Hepatic stellate cell (primary cell): ENCODE measurements at regions not wholly inside any gene's neighbourhood (a gene's known extent, or its start where the extent isn't known, plus 50 kb on each side); places are given as distances from the start of the nearest gene placed in this dataset.

Experiments used
- DNase-seq: peaks from one replicate; pipeline ENCODE4 v3.0.0; 2011; ENCODE audit warnings: low spot score

DNA sequence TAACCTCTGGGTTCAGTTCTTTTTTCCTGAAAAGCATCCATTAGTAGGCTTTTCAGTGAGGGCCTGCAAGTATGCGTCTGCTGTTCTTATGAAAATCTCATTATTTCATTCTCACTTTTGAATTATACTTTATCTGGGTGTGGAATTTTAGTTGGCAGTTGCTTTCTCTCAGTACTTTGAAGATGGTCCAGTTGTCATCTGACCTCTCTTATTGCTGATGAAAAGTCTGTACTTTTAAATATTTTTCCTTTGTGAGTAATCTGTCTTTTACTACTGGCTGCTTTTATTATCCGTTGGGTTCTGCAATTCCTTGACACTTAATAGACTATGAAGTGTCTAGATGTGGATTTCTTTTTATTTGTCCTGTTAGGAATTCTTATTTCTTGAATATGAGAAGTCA lies 307.8 kb downstream of the CYP26B1 start:
- DNase-seq = no peak

DNA sequence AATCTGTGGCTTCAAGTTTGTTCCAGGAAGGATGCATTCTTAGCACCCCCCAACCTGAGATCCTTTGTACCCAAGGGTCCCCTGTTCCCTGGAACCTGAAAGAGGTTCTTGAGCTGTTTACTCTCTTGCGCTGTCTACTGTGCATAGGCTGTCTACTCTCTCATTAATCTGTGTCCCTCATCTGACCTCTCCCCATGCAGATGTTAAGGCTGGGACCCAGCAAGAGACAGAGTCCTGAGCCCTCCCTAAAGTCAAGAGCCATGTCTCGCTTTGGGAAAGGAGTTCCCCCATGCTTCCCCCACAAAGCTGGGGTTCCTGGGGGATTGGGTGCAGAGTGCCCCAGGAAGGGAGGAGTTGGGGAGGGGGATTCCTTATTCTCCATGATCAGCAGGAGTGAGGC lies 312.9 kb downstream of the CYP26B1 start:
- no peak for DNase-seq

DNA sequence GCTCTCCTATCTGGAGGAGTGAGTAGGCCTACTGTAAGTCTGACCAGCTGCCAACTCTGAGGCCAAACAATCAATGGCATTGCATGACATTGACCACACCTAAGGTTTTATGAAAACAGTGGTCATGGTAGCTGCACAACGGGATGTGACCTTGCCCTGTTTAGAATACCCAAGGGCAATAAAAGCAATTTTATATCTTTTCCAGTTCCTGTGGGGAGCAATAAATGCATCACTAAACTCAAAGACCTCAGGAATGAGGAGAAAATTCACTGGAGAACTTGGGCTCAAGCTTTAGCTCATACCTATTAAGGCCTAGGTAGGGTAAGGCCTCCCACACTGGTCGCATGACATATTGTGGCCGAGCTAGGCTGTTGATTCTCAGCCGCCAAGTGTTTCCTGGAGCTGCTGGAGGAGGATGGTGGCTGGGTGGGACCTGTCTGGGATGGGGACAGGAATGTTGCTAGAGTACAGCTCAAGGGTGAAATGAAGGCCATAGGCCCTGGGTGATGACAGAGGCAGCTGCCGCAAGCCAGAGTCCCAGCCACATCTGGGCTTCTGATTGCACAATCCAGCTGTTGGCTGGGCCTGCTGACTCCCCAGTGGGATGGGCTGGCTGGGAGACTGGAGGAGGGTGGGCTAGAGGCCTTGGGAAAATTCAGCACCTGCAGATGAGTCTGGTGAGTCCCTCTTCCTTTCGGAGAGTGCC lies 313.7 kb downstream of the CYP26B1 start:
- DNase-seq = no peak

DNA sequence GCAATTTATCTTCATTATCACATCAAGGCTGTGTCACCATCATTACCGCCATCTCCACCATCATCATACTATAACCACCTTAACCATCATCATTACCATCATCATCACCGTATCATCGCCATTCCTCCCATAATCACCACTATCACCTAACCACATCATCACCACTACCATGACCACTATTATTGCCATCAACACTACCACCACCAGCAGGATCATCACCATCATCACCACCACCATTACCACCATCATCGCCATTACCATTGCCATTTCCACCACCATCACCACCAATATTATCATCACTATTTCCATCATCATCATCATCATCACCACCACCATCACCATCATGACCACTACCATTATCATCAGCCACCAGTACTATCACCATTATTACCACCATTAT lies 314.4 kb downstream of the CYP26B1 start:
- DNase-seq = no peak

DNA sequence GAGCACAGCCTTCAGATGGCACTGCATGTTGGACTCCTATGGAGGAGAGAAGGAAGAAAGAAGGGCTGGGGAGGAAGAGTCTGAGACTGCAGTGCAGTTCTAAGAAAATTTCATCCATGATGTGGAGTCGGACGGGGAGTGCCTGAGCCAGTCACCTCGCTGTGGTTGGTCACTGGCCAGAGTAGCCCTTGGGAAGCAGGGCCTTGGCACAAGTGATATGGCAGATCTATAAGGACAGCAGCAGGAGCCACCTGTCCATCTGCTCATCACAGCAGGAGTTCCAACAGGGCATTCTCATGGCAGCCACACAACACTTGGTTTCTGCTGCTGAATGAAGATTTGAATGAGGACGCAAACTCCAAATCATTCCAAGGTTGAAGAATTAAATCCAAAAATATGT lies 314.8 kb downstream of the CYP26B1 start:
- no peak for DNase-seq

DNA sequence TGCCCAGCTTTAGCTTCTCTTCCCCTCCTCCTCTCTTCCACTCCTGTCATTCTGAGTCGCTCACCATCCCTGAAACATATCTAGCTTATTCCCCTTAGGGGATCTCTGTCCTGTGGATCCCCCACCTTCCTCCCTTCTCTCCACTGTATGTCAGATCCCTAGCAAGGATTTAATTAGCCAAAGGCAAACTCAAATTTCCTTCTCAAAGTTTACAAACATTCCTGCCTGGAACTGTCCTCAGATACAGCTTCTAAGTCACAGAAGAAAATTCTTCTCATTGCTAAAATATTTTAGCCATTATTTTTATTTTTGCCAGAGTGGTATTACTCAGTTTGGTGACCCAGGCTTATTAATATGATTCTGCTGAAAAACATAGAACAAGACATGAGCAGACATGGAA lies 315.3 kb downstream of the CYP26B1 start:
- no peak for DNase-seq

DNA sequence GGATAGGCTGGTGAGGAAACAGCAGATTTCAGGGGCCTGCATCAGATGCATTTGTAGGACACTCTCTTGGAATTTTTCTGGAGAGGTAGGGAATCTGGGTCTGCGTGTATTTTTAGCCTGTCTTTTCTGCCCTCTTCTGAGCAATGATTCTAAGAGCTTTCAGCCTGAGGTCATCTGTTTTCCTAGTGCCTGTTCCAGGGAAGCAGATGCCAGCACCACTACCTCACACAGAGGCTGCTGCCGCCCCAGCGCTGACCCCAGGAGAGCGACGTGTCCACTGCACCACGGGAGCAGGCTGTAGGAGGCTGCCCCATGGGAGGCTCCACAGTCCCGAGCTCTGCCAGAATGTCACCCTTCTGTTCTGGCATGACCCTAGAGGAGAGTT lies 316.5 kb downstream of the CYP26B1 start:
- peak; percentile 83 for DNase-seq

DNA sequence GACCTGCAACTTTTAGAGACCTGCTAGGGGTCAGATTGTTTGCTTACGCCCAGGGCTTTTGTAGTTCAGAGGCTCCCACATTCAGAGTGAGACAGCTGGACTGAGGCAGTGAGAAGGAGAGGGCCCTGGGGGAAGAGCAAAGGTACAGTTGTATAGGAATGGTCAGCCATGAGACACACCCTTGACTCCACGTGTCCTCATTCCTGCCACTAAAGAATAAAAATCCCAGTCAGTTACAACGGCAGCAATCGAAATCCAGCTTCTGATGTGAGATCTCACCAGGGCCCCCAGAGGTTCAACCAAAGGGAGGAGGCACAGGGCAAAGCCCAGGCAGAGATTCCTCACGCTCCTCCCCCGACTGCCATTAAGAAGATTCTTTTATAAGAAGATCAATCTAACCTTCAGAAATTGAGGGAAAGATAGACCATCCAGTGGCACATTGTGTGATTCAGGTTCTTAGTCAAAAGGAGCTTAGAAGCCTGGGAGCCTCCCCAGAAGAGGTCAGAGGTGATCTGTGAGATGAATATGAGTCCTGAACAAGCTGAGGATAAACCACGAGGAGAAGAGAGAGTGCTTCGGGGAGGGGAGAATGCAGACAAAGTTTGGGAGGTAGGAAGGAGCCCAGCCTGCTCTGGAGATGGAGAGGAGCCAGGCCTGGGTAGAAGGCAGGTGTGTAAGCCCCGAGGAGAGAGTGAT lies 317.0 kb downstream of the CYP26B1 start:
- no peak for DNase-seq

DNA sequence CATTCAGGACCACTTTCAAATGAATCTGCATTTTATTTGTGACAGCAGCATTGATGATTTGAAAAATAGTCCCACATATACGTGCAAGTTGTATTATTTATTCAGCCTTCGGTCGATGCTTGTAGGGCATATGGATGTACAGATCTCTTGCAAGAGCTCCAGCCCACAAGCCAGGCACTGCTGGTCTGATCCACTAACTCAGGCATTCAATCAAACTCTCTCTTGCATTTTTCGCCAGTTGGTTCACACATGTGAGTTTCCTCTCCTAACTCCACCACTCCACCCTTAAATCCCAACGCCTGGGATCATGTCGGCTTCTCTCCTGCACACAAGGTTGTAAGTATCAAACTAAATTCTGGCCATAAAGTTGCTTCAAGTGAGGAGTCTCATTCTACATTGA lies 318.7 kb downstream of the CYP26B1 start:
- no peak for DNase-seq

DNA sequence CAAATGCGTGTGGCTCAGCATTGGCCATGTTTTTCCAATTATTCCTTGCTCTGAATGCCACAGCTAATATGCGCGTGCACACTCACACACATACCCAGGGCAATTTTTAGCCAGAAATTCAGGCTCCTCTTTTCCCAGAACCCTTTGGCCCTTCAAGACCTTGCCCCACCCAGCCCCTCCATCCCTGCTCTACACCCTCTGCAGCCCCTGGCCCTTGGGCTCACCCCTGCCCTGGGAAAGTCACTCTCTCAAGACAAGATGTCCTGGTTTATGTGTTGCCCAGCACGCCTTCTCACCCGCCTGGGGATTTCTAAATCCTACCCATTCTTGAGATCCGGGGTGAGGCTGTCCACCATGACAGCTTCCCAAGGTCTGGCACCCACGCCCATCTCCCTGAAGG lies 319.7 kb downstream of the CYP26B1 start:
- DNase-seq = no peak

DNA sequence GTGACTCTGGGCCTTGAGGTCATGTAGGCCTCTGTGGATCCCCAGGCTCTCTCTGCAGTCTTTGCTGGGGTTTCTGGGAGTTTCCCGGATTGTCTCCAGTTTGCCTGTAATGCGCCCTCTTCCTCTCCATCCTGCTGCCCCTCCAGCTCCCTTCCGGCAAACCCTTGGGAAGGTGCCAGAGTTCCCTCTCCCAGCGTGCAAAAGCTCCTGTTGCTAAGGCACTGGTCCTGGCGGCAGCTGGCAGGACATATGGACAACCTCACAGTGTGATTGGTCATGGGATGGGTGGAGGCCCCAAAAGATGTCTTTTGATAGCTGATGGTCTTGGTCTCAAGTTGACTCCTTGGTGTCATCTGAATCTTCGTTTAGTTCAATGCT lies 320.1 kb downstream of the CYP26B1 start:
- DNase-seq = no peak

DNA sequence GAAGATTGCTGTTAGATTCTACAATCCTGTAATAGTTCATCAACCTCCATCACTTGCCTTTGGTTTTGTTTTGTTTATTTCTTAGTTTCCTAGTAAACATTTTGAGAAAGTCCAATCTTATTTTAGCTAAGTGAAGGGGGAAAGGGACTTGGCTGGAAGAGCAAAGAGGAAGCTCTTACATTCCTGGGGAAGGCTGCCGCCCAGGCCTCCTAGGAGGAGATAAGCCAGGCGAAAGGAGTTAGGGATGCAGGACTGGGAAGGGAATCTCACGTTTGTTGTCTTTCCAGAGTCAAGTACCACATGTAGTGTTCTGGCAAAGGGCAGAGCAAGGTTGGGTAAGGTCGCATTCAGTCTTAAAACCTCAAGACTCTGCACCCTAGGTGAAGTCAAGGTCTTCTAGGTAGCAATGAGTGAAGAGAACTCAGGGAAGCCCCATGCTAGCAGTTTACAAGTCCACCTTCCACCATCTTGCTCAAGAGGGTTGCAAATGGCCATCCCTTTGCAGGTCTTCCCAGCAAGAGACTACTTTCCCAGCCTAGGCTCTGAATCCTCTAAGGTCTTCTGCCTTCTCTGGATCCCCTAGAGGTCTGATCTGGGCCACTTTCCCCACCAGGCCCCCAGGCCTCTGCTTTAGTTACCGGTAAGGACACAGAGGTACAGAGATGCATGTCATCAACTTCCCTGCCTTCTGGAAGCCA lies 320.7 kb downstream of the CYP26B1 start:
- no peak for DNase-seq

DNA sequence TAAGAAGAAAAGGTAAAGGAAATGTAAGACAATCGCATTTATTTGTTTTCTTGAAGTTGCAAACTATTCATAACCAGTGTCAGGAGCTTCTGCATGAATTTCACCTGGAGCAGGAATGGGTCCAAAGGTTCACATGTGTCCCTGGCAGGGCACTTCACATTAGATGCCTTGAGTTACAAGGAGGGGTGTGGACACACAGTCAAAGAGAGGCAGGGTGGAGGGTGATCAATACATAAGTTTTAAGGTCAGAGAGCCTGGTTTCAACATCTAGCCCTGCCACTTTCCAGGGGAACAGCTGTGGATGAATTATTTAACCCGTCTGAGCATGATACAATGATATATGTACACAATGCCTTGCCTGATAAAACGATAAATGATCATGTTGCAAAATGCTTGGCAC lies 321.4 kb downstream of the CYP26B1 start:
- DNase-seq = no peak

DNA sequence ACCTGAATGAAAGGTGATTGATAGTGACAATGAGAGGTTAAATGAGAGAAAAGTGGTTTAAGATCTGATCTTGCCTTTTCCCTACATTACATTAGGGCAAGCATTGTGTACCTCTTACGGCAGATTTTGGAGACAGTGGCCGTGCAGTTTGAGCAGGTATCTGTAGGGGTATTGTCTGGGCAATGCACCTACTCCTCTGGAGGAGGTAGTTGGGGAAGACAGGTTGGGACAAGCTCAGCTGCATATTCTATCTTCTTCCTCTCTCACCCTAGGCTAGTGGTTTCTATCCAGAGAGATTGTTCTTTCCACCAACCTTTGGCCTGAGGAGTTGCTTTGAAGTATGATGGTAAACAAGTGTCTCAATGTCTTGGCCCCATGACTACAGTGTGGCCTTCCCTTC lies 323.2 kb downstream of the CYP26B1 start:
- DNase-seq = no peak

DNA sequence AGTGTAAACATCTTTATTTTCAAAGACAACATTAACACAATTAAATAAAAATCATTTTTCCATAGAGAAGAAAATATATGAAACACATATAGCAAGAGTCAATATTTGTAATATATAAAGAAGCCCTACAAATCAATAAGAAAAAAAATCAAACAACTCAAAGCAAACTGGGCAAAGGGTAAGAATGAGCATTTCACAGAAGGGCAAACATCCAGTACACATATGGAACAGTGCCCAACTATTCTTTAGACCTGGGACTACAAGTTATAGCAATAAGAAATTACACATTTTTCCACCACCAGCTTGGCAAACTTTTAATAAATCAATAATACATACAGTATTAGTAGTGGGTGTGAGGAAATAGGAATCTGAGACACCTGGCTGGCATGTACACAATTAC lies 324.1 kb downstream of the CYP26B1 start:
- DNase-seq = no peak

DNA sequence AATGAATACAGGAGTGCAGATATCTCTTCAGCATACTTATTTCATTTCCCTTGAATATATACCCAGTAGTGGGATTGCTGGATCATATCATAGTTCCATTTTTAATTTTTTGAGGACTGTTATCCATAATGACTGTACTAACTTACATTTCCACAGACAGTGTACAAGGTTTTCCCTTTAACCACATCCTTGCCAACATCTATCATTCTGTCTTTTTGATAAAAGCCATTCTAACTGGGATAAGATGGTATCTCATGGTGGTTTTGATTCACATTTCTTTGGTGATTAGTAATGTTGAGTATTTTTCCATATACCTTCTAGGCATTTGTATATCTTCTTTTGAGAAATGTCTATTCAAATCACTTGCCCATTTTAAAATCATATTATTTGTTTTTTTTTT lies 325.2 kb downstream of the CYP26B1 start:
- no peak for DNase-seq

DNA sequence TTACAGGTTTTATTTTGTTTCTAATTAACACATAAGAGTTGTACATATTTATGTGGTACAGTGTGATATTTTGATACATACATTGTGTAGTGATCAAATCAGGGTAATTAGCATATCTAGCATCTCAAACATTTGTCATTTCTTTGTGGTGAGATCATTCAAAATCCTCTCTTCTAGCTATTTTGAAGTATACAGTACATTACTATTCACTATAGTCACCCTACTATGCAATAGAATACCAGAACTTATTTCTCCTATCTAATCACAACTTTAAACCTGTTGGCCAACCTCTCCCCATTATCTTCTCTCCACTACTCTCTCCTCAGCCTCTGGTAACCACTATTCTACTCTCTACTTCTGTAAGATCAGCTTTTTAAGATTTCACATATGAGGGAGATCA lies 325.8 kb downstream of the CYP26B1 start:
- DNase-seq = no peak

DNA sequence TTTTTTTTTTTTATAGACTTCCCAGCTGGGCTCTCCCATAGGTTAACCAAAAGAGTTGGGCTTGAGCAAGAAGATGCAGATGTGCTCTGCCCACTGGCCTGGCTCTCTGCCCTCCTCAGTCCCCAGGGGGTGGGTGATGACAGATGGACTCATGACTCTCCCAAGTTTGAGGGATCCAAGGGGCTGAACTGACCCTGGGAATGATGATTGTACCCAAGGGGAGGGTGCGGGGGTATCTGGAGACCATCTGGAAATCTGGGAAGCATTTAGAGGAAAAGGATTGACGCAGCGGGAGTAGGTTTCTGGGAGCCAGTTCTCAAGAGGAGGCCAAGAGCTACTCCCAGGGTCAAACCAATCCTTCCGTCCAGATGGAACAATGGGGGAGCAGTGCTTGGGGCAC lies 330.8 kb downstream of the CYP26B1 start:
- no peak for DNase-seq

DNA sequence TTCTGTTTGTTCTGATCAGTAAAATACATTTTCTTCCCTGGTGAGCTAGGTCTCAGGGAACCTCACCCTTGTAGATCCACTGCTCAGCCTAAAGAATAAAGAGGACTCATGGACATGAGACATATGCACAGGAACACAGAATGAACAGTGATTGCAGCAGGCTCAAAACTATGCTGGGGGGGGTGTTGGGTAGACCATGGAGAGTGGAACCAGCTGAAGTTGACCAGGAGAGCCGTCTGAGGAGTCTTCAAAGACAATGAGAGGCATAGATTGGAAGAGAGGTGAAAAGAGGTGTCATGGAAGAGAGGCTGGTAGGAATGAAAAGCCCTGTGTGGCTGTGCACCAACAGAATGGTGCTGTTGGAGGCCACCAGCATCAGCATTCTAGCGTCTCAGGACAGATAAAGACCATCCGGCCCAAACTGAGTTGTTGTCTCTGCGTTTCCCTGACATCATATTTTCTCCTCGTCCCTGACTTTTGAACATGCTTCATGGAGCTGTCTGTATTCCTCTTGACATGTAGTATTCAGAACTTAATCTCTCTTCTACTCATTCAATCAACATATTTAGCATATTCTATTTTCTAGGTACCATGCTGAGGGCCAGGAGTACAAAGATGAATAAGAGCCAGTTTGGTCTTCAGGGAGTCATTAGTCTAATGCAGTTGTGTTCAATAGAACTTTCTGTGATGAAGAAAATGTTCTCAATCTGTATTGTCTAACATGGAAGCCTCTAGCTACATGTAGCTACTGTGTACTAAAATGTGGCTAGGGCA lies 331.8 kb downstream of the CYP26B1 start:
- DNase-seq = no peak

DNA sequence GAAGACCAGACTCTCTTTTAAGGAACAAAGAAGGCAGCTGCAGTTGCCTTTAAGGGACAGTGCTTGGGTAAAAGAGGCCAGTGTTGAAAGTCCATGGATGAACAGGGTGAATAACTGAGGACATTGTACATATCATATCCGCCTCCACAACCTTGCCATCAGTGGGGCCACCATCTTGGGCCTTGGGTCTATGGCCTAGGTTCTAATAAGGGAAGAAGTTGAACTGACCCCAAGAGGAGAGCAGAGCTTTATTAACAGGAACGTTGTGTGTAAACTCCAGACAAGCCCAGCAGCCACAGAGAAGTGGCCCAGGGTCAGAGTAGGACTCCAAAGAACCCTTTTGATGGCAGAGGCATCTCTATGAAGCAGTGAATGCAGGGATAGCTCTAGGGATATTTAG lies 332.8 kb downstream of the CYP26B1 start:
- no peak for DNase-seq

DNA sequence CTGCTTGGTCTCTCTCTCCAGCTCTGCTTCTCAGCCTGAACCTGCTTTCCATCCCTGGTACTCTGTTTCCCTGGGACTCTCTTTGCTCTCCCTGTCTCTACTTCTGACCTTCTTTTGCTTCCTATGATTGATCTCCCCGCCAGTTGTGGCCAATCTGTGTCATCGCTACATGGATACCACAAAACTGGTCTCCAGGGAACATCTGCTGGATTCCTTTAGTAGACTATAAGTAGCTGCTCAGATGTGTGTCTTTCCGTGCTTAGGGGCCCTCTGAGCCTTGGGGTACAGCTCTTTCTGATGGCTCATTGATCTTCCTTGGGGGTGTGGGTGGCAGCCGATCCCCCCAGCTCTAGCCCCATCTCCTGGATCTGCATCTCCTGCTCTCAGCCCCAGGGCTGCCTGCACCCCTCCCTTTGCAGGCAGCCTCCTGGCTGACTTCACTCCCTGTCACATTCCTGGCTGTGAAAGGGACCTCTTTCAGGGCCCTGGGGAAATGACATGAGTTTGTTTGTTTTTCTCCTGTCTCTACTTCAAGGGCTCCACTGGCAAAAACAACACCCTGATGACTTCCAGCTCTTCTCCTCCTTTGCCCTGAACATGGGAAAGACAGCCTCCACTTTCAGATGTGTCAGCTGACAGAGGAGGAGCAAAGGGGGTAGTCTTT lies 333.7 kb downstream of the CYP26B1 start:
- DNase-seq = no peak

DNA sequence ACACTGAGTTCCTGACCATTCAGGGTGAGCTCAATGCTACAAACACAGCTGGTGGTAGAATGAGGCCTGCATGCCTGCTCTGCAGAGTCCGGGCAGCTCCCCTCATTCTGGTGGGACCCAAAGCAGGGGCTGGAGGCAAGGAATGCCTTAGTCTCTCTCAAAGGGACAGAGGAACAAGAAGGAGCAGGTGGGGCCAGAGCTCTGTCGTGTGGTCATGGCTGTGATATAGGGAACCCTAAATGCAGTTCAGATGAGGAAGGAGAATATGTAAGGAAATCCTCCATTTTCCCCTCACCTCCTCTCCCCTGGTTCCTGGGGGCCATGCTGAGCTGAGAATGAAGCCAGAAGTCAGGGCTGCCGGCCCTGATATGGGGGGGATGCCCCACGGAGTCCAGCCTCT lies 334.3 kb downstream of the CYP26B1 start:
- DNase-seq = no peak
